DMS53 treated with DMSO at 0.1 percent for 48 hours (cell line): ENCODE measurements at regions not wholly inside any gene's neighbourhood (a gene's known extent, or its start where the extent isn't known, plus 50 kb on each side); places are given as distances from the start of the nearest gene placed in this dataset.
"Not testable (repeated sequence)": the region's sequence is repeated elsewhere in the genome, so short reads cannot be mapped to it uniquely, and the experiment has no call there.

ENCODE experiments used
- DNase-seq: peaks from one replicate; lab custom pipeline; 2025; ENCODE audit not compliant: unreplicated experiment; lab: John Stamatoyannopoulos, UW

DNA sequence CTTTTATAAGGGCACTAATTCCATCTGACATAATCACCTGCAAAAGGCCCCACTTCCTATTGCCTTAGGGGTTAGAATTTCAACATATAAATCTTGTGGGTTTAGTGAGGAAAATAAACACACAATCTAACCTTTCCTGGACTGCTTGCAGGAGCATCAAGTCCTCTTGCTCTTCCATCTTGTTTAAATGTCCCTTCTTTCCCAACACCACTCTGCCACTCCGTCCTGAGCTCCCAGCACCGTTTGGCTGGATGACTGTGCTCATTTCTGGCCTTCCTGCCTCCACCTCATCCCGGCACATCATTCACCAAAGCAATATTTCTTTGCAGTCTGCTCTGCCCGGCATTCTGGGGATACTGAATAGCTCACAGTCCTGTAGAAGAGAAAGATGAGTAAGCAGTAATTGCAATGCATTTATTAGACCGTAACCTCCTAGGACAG is 247.8 kb downstream of the BCL2 start:
- DNase-seq = no peak

DNA sequence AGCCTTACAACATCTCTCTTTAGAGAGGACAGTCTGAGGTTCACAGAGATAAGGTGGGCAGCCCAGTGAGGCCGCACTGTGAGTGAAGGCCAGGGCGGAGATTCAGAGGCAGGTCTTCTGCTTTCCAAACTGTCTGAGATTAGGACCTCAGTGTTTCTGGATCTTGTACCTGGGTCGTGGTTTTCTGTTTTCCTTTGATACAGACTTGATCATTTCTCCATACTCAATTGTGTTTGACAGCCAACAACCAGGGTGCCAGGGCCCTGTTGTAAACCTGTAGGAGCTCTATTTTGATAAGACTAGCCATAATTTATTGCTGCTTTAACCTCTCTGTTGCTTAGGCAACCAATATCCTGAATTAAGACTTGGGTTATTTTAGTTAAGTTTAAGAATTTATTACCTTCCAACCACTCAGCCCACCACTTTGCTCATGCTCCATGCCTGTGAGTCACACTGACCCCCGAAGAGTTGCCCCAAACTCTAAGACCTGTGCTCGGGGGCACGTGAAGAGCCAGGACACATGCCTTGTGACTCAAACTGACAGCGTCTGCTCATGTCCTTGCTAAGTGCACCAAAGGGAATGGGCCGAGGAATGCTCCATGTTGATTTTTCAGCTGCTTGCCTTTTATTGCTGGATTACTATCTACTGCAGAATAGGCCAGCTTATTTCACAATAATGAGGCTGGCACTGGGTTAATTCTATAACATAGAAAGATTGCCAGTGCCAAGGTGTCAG is 248.6 kb downstream of the BCL2 start:
- no peak for DNase-seq

DNA sequence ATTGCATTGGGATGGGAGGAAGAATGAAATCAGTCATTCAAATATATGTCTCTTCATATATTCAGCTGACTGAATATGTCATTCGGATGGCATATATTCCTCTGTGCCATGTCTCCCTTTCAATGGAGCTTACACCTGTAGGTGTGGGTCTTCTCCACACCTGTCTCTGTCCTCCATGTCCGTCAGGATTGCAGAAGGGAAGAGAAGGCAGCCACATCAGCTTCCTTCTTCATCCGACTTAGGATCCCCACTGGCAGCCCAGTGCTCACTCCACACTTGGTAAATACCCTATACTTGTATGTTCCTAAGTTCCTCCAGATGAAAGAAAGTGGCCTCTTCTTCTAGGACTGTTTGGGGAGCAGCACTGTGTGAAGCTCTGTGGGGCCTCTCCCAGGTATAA is 250.1 kb downstream of the BCL2 start:
- DNase-seq = no peak

DNA sequence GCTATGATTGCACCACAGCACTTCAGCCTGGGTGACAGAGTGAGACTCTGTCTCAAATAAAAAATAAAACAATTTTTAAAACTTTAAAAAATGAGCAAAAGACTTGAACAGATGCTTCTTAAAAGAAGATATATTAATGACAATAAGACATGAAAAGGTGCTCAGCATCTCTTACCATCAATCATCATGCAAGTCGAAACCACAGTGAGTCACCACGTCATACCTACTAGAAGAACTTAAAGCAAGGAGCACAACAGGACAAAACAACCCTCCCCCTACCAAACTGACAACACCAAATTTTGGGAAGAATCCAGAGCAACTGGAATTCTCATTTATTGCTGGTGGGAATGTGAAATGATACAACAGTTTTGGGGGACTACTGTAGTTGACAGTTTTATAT is 251.6 kb downstream of the BCL2 start:
- no peak for DNase-seq

DNA sequence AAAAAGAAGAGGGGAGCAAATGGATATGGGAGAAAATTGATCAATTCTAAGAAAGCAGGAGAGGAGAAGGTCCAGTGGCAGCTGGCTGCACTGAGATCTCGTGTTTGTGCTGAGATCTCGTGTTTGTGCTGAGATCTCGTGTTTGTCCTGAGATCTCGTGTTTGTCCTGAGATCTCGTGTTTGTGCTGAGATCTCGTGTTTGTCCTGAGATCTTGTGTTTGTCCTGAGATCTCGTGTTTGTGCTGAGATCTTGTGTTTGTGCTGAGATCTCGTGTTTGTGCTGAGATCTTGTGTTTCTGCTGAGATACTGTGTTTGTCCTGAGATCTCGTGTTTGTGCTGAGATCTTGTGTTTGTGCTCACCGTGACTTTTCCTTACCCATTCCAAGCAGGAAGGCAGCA is 254.4 kb downstream of the BCL2 start:
- no peak for DNase-seq

DNA sequence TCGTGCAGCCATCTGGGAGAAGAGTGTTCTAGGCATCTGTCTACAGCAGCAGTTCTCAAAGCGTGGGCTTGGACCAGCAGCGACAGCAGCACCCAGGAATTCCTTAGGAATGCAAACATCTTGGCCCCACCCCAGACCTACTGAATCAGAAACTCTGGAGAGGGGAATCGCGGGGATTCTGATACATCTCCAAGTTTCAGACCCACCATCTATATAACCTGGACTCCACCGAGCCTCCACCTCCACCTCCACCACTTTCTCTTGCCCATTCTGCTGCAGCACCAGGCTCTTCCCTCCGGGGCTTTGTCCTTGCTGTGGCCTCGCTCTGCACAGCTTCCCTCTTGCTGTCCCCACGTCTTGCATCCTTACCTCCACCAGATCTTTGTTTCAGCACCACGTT is 256.4 kb downstream of the BCL2 start:
- DNase-seq = no peak

DNA sequence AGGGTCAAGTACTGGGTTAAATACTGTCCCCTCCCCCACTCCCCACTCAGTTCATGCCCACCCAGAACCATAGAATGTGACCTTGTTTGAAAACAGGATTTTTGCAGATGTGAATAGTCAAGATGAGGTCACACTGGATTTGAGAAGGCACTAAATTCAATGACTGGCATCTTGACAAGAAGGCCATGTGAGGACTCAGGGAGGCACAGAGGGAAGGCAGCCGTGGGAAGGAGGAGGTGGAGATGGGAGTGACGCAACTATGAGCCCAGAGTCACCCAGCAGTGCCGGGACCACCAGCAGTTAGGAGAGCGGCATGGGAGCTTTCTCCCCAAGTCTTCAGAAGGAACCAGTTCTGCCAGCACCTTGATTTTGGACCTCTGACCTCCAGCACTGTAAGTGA is 257.3 kb downstream of the BCL2 start:
- no peak for DNase-seq

DNA sequence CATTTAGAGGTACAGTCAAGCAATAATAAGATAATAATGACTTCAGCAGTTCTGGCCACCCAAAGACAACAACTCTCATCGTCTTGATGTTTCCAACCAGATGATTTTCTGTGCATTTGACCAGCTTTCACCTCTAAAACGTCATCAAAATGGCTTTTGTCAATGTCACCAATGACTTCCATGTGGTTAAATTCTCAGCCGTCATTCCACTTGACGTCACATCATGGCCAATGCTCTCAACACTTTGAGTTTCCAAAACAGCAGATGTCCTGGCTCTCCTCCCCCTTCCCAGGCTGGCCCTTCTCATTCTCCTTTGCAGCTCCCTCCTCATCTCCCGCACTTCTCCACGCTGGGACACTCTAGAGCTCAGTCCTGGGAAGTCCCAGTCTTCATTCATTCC is 258.3 kb downstream of the BCL2 start:
- DNase-seq = no peak

DNA sequence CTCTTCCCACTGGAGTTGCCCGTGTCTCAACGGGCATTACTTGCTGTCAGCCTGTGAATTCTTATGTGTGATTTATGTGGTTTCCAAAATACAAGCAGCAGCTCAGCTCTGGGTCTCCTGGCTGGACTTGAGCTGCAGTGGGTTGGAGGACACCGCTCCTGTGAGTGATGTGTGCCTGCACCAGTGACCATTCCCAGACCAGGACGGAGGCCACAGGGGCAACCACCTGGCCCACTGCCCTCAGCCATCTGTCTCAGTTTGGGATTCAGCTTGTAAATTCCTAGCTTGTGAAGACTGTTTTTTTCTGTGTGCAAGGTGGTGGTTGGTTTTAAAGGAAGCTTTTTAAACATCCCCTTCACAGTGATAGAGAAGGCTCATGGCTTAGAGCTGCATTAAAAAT is 261.0 kb downstream of the BCL2 start:
- DNase-seq = no peak

DNA sequence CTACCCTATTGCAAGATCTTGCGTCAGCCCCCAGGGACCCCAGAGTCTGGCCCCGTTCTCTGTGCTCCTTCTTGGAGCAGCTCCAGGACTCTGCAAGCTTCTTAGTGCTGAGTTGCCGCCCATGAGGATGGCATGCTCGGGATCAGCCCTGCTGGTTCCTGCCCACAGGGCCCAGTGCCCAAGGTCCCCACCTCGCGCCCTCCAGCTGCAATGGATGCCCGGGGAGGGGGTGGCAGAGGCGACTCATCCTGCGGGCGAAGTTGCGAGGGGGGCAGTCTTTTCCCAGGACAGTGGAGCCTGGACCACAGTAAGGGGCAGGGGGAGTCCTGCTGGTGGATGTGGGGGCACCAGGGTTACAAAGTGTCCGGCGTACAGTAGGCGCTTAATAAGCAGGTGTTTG is 261.9 kb downstream of the BCL2 start:
- DNase-seq = no peak

DNA sequence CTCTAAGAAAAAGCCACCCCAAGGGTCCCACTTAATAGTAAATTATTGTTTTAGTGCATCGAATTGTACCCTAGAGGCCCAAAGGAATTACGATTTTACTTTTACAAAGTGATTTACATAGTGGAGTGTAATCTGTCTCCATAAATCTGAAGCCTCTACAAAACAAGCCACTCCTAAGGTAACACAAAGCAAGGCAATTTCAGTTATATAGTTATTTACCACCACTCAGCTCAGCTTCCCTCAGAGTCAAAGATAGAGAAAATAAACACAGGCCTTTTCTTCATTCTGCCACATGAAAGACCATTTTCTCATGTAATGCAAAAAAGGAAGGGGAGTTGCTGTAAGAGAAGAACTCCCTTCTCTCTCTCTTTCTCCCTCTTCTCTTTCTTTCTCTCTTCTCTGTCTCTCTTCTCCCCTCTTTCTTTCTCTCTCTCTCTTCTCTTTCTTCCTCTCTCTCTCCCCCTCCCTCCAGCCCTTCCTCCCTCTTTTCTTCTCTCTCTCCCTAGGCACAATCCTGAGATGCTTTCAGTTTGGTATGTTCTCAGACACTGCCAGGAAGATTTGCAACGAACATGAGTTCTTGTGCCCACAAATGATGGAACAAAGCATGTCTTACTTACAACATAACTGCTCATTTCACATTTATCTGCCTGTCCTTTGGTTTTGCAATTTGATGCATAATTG is 264.5 kb downstream of the BCL2 start:
- no peak for DNase-seq

DNA sequence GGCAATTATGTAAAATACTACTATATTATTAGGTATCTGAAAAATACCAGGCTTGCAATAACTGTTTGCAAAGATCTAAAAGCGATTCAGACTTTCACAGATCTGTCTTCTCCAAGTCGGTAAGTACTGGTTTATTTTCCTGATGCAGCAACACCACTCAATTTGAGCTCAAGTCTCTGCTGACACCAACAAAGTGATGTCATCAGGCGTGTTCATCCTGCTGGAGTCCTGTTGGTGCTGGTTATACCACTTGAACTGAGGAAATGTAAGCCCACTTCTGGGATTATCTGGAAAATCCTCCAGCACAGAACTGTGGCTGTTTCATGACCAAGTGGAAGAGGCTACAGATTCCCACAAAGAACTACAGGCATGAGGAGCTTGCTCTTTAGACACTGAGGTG is 267.6 kb downstream of the BCL2 start:
- DNase-seq = peak; percentile 94

DNA sequence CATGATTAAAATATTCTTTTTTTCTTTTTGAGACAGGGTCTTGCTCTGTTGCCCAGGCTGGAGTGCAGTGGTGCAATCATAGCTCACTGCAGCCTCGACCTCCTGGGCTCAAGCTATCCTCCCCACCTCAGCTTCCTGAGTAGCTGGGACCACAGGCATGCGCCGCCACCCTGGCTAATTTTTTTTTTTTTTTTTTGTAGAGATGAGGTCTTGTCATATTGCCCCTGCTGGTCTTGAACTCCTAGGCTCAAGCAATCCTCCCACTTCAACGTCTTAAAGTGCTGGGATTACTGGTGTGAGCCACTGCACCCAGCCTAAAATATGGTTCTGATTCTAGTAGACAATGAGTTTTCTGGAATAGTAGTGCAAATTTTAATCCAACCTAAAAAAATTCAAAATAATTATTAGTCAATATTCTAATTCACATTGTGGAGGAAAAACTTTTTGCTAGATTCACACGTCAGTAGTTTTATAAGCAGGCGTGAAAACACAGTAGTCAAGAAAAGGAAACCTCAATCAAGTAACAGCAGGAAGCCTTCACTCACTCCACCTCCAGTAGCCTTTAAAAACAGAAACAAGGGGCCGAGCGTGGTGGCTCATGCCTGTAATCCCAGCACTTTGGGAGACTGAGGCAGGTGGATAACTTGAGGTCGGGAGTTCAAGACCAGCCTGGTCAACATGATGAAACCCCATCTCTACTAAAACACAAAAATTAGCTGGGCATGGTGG is 268.7 kb downstream of the BCL2 start:
- DNase-seq = not testable (repeated sequence)

DNA sequence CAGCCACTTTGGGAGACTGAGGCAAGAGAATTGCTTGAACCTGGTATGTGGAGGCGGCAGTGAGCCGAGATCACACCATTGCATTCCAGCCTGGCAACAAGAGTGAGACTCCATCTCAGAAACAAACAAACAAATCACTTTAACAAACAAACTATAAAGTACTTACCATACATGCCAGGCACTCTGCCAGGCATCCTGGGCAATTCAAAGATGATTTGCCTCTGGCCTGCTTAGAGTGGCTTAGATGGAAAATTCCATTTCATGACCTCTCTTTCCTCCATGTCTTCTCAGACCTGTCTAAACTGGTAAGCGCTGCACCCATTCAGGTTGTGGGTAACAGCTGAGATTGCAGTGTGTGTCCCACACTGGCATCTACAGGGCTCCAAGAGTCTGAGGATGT is 273.2 kb downstream of the BCL2 start:
- no peak for DNase-seq

DNA sequence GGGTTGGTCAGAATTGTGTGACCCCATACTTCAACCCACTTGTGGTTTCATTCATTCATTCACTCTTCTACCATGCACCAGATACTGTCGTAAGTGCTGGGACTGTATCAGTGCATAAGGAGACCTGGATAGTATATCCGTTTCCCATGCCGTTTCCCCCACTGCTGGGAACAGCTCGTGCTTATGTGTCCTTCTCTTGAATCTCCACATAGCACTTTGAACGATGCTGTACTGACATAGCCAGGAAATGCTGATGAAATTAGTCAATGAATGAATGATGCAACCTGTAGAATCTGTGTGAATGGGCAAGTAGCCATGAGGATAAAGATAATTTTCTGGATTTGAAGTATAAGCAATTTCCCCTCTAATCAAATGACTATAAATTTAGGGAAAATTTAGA is 276.1 kb downstream of the BCL2 start:
- DNase-seq = no peak

DNA sequence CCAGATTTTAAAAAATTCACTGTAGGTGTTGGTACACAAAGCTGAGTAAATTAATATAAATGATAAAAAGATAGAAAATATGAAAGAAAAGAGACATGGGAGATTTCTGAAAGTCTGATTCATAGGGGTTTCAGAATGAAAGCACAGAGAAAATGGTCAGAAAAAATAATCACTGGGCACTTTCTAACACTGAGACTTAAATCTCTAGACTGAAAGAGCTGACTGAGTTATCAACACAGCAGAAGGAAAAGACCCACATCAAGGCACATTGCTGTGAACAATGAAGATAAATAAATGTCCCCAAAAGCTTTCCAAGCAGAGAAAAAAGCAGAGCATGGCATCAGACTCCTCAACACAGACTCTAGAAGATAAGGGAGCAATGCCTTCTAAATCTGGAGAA is 277.2 kb downstream of the BCL2 start:
- DNase-seq = no peak

DNA sequence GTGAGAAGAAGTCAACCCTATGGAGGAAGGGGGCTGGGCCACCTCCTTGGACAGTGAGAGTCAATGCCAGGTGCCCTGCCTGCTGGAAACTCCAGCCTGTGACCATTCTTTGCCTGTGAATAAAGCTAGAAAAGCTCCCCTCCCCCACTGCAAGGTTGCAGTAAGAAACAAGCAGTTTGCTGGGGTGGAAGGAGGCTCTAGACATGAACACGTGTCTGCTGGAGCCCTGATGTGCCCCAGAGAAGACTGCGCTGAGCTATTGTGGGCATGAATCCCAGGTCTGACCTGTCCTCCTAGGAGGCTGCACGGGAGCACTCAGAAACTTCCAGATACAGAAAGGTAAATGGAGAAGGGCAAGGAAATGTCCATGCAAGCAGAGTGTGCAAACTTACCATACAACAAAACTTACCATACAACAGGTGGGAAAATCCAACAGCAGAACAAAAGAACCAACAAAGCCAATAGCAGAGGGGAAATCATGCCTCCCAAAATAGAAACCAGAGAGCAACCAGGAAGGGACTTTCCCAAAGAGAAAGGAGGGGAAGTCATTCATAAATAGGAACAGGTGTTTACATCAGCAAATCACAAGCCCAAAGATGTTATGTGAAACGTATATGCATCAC is 278.7 kb downstream of the BCL2 start:
- DNase-seq = peak; percentile 50

DNA sequence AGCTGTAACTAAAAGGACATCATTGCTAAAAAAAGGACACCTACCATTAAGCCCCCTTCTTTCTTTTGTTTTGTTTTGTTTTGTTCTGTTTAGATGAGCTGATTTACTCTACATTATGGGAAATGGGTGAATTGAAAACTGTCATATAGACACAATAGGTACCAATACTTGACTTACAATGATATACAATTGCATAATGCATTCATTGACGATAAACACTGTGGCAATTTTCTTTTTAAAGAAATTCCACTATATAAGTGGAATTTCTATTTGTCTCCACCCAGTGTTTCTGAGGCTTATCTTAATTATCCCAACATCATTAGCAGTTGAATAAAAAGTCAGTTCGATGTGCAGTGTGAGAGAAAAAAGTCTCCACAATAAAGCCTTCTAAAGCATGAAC is 282.1 kb downstream of the BCL2 start:
- no peak for DNase-seq

DNA sequence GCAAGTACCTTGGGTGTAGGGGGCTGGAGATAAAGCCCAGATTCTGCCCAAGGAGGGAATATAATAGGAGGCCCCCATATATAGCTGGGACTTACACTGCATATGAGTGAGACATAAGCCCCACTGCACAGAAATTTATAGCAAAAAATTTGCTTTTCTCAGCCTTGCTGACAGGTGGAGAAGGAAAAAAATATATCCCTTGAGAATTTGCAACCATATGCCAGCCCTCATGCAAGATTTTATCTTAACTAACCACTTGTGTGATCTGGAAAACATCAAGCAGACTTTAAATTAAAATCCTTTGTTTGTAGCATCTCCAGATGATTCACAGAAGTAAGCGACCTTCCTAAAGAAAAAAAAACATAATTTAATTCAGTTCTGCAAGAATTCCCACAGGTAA is 288.2 kb downstream of the BCL2 start:
- no peak for DNase-seq
